ENCODE measurements at regions not wholly inside any gene's neighbourhood (a gene's known extent, or its start where the extent isn't known, plus 50 kb on each side); places are given as distances from the start of the nearest gene placed in this dataset.

DNA sequence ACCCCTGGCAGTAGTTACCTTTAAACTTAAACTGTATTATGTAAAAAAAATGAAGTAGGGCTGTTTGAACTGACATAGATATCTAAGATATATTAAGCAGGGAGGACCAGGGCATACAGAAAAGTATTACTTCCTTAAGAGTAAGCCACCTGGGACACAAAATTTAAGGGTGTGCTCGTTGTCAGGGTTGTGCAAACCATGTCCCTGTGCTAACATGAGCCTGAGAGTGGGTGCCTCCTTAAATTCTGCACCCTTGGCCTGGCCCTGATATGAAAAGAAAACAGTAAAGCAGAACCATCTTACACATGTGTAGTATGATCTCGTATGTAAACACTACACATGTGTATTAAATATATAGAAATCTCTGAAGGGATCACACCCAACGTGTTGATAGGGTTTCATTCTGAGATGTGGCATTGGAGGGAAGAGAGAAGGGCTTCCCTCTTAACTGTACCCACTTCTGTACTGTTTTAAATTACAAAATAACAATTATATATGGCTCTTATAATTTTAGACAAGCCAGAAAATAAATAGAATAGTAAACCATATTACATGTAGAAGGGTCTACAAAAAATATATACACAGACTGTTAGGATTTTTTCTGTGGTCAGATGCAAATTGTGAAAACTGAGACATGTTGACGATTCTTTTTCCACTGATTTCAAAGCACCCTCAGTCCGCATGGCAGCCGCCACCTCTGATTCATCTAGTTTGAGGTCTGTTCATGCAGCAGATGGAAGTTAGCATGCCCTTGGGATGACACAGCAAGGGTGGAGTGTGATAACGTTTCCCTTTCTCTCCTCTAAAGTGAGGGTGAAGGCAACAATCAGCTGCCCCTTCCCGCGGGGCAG lies 400.8 kb upstream of the PROK2 start:
- in situ Hi-C loops (cut with HindIII; ENCODE audit: low sequenced_read_pairs), result no loop called here
- TF ChIP-seq, protein P1, sequence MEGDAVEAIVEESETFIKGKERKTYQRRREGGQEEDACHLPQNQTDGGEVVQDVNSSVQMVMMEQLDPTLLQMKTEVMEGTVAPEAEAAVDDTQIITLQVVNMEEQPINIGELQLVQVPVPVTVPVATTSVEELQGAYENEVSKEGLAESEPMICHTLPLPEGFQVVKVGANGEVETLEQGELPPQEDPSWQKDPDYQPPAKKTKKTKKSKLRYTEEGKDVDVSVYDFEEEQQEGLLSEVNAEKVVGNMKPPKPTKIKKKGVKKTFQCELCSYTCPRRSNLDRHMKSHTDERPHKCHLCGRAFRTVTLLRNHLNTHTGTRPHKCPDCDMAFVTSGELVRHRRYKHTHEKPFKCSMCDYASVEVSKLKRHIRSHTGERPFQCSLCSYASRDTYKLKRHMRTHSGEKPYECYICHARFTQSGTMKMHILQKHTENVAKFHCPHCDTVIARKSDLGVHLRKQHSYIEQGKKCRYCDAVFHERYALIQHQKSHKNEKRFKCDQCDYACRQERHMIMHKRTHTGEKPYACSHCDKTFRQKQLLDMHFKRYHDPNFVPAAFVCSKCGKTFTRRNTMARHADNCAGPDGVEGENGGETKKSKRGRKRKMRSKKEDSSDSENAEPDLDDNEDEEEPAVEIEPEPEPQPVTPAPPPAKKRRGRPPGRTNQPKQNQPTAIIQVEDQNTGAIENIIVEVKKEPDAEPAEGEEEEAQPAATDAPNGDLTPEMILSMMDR (IDR thresholded peaks at IDR 0.05; ENCODE audit: low read depth, low read length, missing control alignments), result no peak
- H3K4me3 ChIP-seq (ENCODE audit: low read depth, low read length), result no peak overlapping the region
- peak; percentile 42 for DNase-seq (ENCODE audit: low read depth)

DNA sequence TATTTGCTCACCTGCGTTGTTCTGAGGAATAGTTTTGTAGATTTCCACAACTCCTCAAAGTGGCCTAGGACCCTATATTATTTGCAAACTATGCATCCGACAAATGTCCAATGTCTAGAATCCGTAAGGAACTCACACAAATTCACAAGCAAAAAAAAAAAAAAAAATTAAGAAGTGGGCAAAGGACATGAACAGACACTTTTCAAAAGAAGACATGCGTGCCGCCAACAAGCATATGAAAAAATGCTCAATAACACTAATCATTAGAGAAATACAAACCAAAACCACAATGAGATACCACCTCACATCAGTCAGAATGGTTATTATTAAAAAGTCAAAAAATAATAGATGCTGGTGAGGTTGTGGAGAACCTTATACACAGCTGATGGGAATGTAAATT lies 398.5 kb upstream of the PROK2 start:
- in situ Hi-C loops (cut with HindIII; ENCODE audit: low sequenced_read_pairs), result no loop called here
- H3K4me3 ChIP-seq (ENCODE audit: low read depth, low read length), result no peak overlapping the region

DNA sequence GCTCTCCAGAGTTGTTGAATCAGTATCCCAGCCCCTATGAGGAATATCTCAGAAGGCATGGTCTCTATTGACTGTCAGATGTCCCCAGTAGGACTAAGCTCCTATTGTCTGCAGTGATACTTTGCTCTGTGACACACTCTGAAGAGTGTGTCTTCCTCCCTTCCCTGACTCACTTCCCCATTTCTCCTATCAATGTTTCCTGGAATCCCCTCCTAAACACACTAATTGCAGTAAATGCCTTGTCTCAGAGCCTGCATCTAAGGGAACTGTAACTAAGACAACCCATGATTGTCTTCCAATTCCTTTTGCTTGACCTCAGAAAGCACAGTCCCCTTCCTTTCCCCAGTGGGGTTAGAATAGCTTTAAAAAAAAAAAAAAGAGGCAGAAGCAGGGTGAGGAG lies 397.3 kb upstream of the PROK2 start:
- no peak for DNase-seq (ENCODE audit: low read depth)
- TF ChIP-seq, protein P1 (IDR thresholded peaks at IDR 0.05; ENCODE audit: low read depth, low read length, missing control alignments), result no peak
- in situ Hi-C loops (cut with HindIII; ENCODE audit: low sequenced_read_pairs), result no loop called here
- H3K4me3 ChIP-seq (ENCODE audit: low read depth, low read length), result no peak overlapping the region

More for the DNA sequence above, 398.5 kb upstream of the PROK2 start:
- no peak for DNase-seq (ENCODE audit: low read depth)
- TF ChIP-seq, protein P1 (IDR thresholded peaks at IDR 0.05; ENCODE audit: low read depth, low read length, missing control alignments), result no peak

DNA sequence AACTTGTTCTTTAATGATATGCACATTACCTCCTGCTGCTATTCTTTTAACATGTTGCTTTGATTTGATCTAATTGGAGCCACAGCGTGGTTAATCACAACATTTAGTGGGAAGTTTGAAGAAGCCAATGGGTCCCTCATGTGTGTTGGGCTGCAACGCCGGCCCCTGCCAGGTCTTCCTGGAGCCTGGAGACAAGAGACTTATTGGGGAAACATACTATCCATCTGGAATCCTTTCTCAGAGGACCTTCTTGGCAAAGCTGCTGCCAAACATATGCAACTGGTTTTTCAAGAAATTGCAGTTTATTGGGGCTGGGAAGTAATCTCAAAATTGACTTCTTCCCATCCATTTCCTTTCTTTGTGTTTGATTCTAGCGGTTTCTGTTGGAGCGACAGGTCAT lies 396.3 kb upstream of the PROK2 start:
- DNase-seq (ENCODE audit: low read depth), result no peak

DNA sequence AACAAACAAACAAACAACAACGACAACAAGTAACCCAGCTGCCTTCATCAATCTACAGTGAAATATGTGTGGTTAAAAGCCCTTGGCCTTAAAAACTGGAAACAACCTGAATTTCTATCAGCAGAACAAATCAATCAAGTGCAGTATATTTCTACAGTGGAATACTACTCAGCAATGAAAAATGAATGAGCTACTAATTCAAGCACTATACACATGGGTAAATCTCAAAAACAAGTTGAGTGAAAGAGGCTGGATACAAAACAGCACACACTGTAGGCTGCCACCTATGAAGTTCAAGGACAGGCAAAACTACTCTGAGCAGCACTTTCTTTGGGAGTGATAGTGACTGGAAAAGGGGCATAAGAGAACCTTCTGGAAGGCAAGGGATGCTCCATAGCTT lies 395.5 kb upstream of the PROK2 start:
- DNase-seq (ENCODE audit: low read depth), result no peak
- in situ Hi-C loops (cut with HindIII; ENCODE audit: low sequenced_read_pairs), result no loop called here
- TF ChIP-seq, protein P1 (IDR thresholded peaks at IDR 0.05; ENCODE audit: low read depth, low read length, missing control alignments), result no peak
- no peak overlapping the region for H3K4me3 ChIP-seq (ENCODE audit: low read depth, low read length)

More for the DNA sequence above, 396.3 kb upstream of the PROK2 start:
- in situ Hi-C loops (cut with HindIII; ENCODE audit: low sequenced_read_pairs), result no loop called here
- TF ChIP-seq, protein P1 (IDR thresholded peaks at IDR 0.05; ENCODE audit: low read depth, low read length, missing control alignments), result no peak
- H3K4me3 ChIP-seq (ENCODE audit: low read depth, low read length), result no peak overlapping the region

DNA sequence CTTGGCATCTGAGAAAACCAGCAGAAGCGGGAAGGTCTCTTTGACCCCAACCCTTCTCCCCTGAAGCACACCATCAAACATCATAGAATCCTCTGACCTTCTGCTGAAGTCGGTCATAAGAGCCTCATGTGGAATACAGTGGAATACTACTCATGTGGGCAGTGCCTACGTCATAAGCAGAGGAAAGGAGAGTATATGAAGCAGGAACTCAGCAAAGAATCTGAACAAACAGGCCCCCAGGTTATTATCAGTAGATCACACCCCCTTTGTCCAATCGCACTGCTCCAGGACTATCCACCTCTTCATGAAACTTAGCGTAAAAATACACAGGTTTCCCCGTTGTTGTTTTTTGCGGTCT lies 394.1 kb upstream of the PROK2 start:
- no peak for DNase-seq (ENCODE audit: low read depth)
- no peak overlapping the region for H3K4me3 ChIP-seq (ENCODE audit: low read depth, low read length)
- in situ Hi-C loops (cut with HindIII; ENCODE audit: low sequenced_read_pairs), result loop anchor here (5.0 kb wide), 1 partner anchor 33 kb away; no protein-coding TSS in a partner anchor
- TF ChIP-seq, protein P1 (IDR thresholded peaks at IDR 0.05; ENCODE audit: low read depth, low read length, missing control alignments), result no peak
